HG03159 (cell line): ENCODE measurements at regions not wholly inside any gene's neighbourhood (a gene's known extent, or its start where the extent isn't known, plus 50 kb on each side); places are given as distances from the start of the nearest gene placed in this dataset.
"Not testable (repeated sequence)": the region's sequence is repeated elsewhere in the genome, so short reads cannot be mapped to it uniquely, and the experiment has no call there.

Source experiments
- ATAC-seq: cut with Tn5 transposase; IDR thresholded peaks from one replicate; pipeline ENCODE4 v1.9.1; 2021; ENCODE audit warnings: mild to moderate bottlenecking, moderate library complexity; ENCODE audit not compliant: unreplicated experiment

- not testable (repeated sequence) for ATAC-seq
Observed at GRCh38 chrX:82727436-82727835, 780.7 kb upstream of the POU3F4 start.

GRCh38 chrX:82732861-82733260 is 775.2 kb upstream of the POU3F4 start:
- no peak for ATAC-seq

GRCh38 chrX:82734140-82734539 is 774.0 kb upstream of the POU3F4 start:
- ATAC-seq = peak; percentile 88

- not testable (repeated sequence) for ATAC-seq
Observed at GRCh38 chrX:82738313-82738712, 769.8 kb upstream of the POU3F4 start.

- ATAC-seq = no peak
Observed at GRCh38 chrX:82742351-82742750, 765.7 kb upstream of the POU3F4 start.

GRCh38 chrX:82745725-82746124 is 762.4 kb upstream of the POU3F4 start:
- ATAC-seq = not testable (repeated sequence)

- no peak for ATAC-seq
Observed at GRCh38 chrX:82748906-82749505, 759.1 kb upstream of the POU3F4 start.

- no peak for ATAC-seq
Observed at GRCh38 chrX:82756272-82756671, 751.8 kb upstream of the POU3F4 start.

- no peak for ATAC-seq
Observed at GRCh38 chrX:82757614-82758013, 750.5 kb upstream of the POU3F4 start.

- ATAC-seq = no peak
Observed at GRCh38 chrX:82764521-82764920, 743.6 kb upstream of the POU3F4 start.

GRCh38 chrX:82765811-82766210 is 742.3 kb upstream of the POU3F4 start:
- no peak for ATAC-seq

- no peak for ATAC-seq
Observed at GRCh38 chrX:82775426-82775825, 732.7 kb upstream of the POU3F4 start.

- ATAC-seq = no peak
Observed at GRCh38 chrX:82782014-82782413, 726.1 kb upstream of the POU3F4 start.

- ATAC-seq = not testable (repeated sequence)
Observed at GRCh38 chrX:82812902-82813301, 695.2 kb upstream of the POU3F4 start.

GRCh38 chrX:82813671-82814078 is 694.4 kb upstream of the POU3F4 start:
- no peak for ATAC-seq

GRCh38 chrX:82816001-82816400 is 692.1 kb upstream of the POU3F4 start:
- ATAC-seq = no peak

- ATAC-seq = no peak
Observed at GRCh38 chrX:82816562-82816961, 691.5 kb upstream of the POU3F4 start.

GRCh38 chrX:82842286-82842685 is 665.8 kb upstream of the POU3F4 start:
- no peak for ATAC-seq

- no peak for ATAC-seq
Observed at GRCh38 chrX:82848111-82848510, 660.0 kb upstream of the POU3F4 start.
